Tibial nerve (tissue), 4 donors: ENCODE measurements at regions not wholly inside any gene's neighbourhood (a gene's known extent, or its start where the extent isn't known, plus 50 kb on each side); places are given as distances from the start of the nearest gene placed in this dataset.

ENCODE experiments used
- EP300 ChIP-seq, 2 donors: sonication (generic); formaldehyde crosslinking; IDR thresholded peaks; one replicate each; pipeline ENCODE4 v1.6.1; 2017; ENCODE audit warnings: antibody characterized with exemption in 2 of 2, mild to moderate bottlenecking in 1 of 2
- POLR2A ChIP-seq, 2 donors: fragments of 450-650 bp; IDR thresholded peaks; one replicate each; pipeline ENCODE4 v1.6.1; 2017; ENCODE audit warnings: antibody characterized with exemption in 2 of 2, mild to moderate bottlenecking in 2 of 2, moderate library complexity in 2 of 2
- TF ChIP-seq, protein P1 (sequence below), 5 experiments: fragments of 200-600 bp in 3 of 5; fragments of 450-650 bp in 2 of 5; sonication (generic) in 3 of 5; IDR thresholded peaks; one replicate each; pipeline ENCODE4 v1.5.1; 2016 to 2019; ENCODE audit warnings: antibody characterized with exemption in 5 of 5, mild to moderate bottlenecking in 3 of 5, moderate library complexity in 2 of 5

DNA sequence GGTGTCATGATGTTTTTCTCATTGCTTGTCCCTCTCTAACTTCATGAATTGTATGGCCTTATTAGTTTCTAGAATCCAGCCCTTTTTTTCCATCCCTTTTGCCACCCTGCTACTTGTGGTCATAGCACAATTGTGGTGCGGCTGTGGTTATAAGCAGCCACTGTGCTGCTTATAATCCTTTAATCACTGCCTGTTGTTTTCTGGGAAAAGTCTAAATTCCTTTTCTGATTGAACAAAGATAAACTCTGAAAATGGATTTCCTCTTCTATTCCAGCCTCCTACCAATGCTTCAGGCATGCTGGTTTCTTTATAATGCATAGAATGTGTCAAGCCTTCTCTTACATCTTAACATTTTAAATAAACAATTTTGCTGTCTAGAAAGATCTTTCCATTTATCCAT, 319.5 kb downstream of the C3orf38 start:
- TF ChIP-seq EP300 (IDR thresholded peaks at IDR 0.05) = no peak
- TF ChIP-seq, protein P1, sequence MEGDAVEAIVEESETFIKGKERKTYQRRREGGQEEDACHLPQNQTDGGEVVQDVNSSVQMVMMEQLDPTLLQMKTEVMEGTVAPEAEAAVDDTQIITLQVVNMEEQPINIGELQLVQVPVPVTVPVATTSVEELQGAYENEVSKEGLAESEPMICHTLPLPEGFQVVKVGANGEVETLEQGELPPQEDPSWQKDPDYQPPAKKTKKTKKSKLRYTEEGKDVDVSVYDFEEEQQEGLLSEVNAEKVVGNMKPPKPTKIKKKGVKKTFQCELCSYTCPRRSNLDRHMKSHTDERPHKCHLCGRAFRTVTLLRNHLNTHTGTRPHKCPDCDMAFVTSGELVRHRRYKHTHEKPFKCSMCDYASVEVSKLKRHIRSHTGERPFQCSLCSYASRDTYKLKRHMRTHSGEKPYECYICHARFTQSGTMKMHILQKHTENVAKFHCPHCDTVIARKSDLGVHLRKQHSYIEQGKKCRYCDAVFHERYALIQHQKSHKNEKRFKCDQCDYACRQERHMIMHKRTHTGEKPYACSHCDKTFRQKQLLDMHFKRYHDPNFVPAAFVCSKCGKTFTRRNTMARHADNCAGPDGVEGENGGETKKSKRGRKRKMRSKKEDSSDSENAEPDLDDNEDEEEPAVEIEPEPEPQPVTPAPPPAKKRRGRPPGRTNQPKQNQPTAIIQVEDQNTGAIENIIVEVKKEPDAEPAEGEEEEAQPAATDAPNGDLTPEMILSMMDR (IDR thresholded peaks at IDR 0.05) = no peak
- no peak for TF ChIP-seq POLR2A (IDR thresholded peaks at IDR 0.05)
